ENCODE measurements at regions not wholly inside any gene's neighbourhood (a gene's known extent, or its start where the extent isn't known, plus 50 kb on each side); places are given as distances from the start of the nearest gene placed in this dataset.

GRCh38 chr6:155561257-155561965 is 105.8 kb upstream of the NOX3 start:
- no peak for TF ChIP-seq CTCF (IDR thresholded peaks at IDR 0.05; ENCODE audit: low read depth, low read length)
- no peak for TF ChIP-seq EZH2phosphoT487 (IDR thresholded peaks at IDR 0.05; ENCODE audit: low read depth)
